ENCODE measurements at regions not wholly inside any gene's neighbourhood (a gene's known extent, or its start where the extent isn't known, plus 50 kb on each side); places are given as distances from the start of the nearest gene placed in this dataset.

- FAIRE-seq: no peak
- no TSS peak for BruUV-seq (replicated peaks)
- dilution Hi-C loops (cut with MboI; ENCODE audit: extremely low pct_ligation_motif_present, low sequenced_read_pairs): no loop called here
These were observed 90.2 kb upstream of the SOD3 start for GRCh38 chr4:24705016-24705753.

GRCh38 chr4:24713604-24714003, 81.8 kb upstream of the SOD3 start:
- Histone ChIP-seq H4K20me1 (replicated peaks; ENCODE audit: control insufficient read depth, extremely low read depth, insufficient read depth, low read length) (no peaks in the 10 kb centered on the region), H3K4me1 (ENCODE audit: control insufficient read depth, extremely low read depth, insufficient read depth, low read length) (no peaks in the 10 kb centered on the region), H3K27ac (ENCODE audit: insufficient read depth, low read depth, low read length) (no peak overlapping the region), H3K79me2 (ENCODE audit: control insufficient read depth, insufficient read depth, low read length) (no peaks in the 10 kb centered on the region), H2AFZ (ENCODE audit: low read depth, low read length) (no peak overlapping the region), H3K4me3 (replicated peaks in 1 of 3; ENCODE audit: insufficient read depth in 1 of 3, low read depth in 1 of 3, low read length in 3 of 3) (no peak overlapping the region), H3K9me1 (replicated peaks; ENCODE audit: control insufficient read depth, extremely low read depth, insufficient read depth, low read length) (no peaks in the 10 kb centered on the region), H3K27me3 (ENCODE audit: control insufficient read depth in 2 of 2, insufficient read depth in 2 of 2, low read length in 2 of 2) (no peaks in the 10 kb centered on the region), H3K4me2 (ENCODE audit: insufficient read depth, low read length) (no peak overlapping the region), H3K9ac (replicated peaks; ENCODE audit: extremely low read depth, insufficient read depth, low read length) (no peak overlapping the region), H3K9me3 (replicated peaks; ENCODE audit: control insufficient read depth, insufficient read depth, low read length) (no peaks in the 10 kb centered on the region), H3K36me3 (ENCODE audit: control insufficient read depth in 2 of 2, extremely low read depth in 1 of 2, insufficient read depth in 2 of 2, low read length in 2 of 2) (no peaks in the 10 kb centered on the region)
- TF ChIP-seq FOS (IDR thresholded peaks at IDR 0.05; ENCODE audit: borderline replicate concordance, insufficient read depth, low read length) (no peak), EZH2 (IDR thresholded peaks at IDR 0.05; ENCODE audit: borderline replicate concordance, low read depth, low read length, severe bottlenecking) (no peak), MYC (IDR thresholded peaks at IDR 0.05; ENCODE audit: low read depth, low read length) (no peak), JUN (IDR thresholded peaks at IDR 0.05; ENCODE audit: borderline replicate concordance, insufficient read depth, insufficient read length, low read depth) (no peak), POLR2A (IDR thresholded peaks at IDR 0.05; ENCODE audit: low read depth, low read length) (no peak), POLR2AphosphoS5 (IDR thresholded peaks at IDR 0.05; ENCODE audit: insufficient read depth, low read depth, low read length) (no peak), GATA2 (IDR thresholded peaks at IDR 0.05; ENCODE audit: insufficient read depth, insufficient read length, low read depth, low read length) (no peak), MAX (IDR thresholded peaks at IDR 0.05; ENCODE audit: insufficient read depth, insufficient read length) (no peak)
- TF ChIP-seq, protein P1, sequence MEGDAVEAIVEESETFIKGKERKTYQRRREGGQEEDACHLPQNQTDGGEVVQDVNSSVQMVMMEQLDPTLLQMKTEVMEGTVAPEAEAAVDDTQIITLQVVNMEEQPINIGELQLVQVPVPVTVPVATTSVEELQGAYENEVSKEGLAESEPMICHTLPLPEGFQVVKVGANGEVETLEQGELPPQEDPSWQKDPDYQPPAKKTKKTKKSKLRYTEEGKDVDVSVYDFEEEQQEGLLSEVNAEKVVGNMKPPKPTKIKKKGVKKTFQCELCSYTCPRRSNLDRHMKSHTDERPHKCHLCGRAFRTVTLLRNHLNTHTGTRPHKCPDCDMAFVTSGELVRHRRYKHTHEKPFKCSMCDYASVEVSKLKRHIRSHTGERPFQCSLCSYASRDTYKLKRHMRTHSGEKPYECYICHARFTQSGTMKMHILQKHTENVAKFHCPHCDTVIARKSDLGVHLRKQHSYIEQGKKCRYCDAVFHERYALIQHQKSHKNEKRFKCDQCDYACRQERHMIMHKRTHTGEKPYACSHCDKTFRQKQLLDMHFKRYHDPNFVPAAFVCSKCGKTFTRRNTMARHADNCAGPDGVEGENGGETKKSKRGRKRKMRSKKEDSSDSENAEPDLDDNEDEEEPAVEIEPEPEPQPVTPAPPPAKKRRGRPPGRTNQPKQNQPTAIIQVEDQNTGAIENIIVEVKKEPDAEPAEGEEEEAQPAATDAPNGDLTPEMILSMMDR (IDR thresholded peaks at IDR 0.05; ENCODE audit: extremely low read depth in 1 of 2, insufficient read depth in 1 of 2, low read depth in 1 of 2, low read length in 2 of 2): no peak
- ChIA-PET POLR2A (no interaction called here), CTCF (no interaction called here)
- BruUV-seq (replicated peaks): no TSS peak
- FAIRE-seq (no peak), DNase-seq (ENCODE audit: low read depth, low spot score) (no peak)
- intact Hi-C loops (cut with micrococcal nuclease): no loop called here
- dilution Hi-C loops (cut with MboI; ENCODE audit: extremely low pct_ligation_motif_present, low sequenced_read_pairs): no loop called here

More at GRCh38 chr4:24705016-24705753, 90.2 kb upstream of the SOD3 start:
- H3K27me3 ChIP-seq (ENCODE audit: control insufficient read depth in 2 of 2, insufficient read depth in 2 of 2, low read length in 2 of 2): no peaks in the 10 kb centered on the region
- no peak overlapping the region for H3K4me3 ChIP-seq (replicated peaks in 1 of 3; ENCODE audit: insufficient read depth in 1 of 3, low read depth in 1 of 3, low read length in 3 of 3)
- H3K79me2 ChIP-seq (ENCODE audit: control insufficient read depth, insufficient read depth, low read length): no peaks in the 10 kb centered on the region
- no peaks in the 10 kb centered on the region for H3K9me1 ChIP-seq (replicated peaks; ENCODE audit: control insufficient read depth, extremely low read depth, insufficient read depth, low read length)
- H3K4me2 ChIP-seq (ENCODE audit: insufficient read depth, low read length): no peak overlapping the region
- no peak for DNase-seq (ENCODE audit: low read depth, low spot score)
- intact Hi-C loops (cut with micrococcal nuclease): no loop called here
- ChIA-PET CTCF (interaction anchor here (1.2 kb wide), 1 partner anchor 28 kb away, joined by 3 read pairs; no protein-coding TSS in a partner anchor), POLR2A (no interaction called here)
- H3K36me3 ChIP-seq (ENCODE audit: control insufficient read depth in 2 of 2, extremely low read depth in 1 of 2, insufficient read depth in 2 of 2, low read length in 2 of 2): no peaks in the 10 kb centered on the region
- no peaks in the 10 kb centered on the region for H3K4me1 ChIP-seq (ENCODE audit: control insufficient read depth, extremely low read depth, insufficient read depth, low read length)
- H3K27ac ChIP-seq (ENCODE audit: insufficient read depth, low read depth, low read length): no peak overlapping the region
- TF ChIP-seq EZH2 (IDR thresholded peaks at IDR 0.05; ENCODE audit: borderline replicate concordance, low read depth, low read length, severe bottlenecking) (no peak), POLR2A (IDR thresholded peaks at IDR 0.05; ENCODE audit: low read depth, low read length) (no peak), FOS (IDR thresholded peaks at IDR 0.05; ENCODE audit: borderline replicate concordance, insufficient read depth, low read length) (no peak), POLR2AphosphoS5 (IDR thresholded peaks at IDR 0.05; ENCODE audit: insufficient read depth, low read depth, low read length) (no peak), MYC (IDR thresholded peaks at IDR 0.05; ENCODE audit: low read depth, low read length) (no peak)
- H3K9ac ChIP-seq (replicated peaks; ENCODE audit: extremely low read depth, insufficient read depth, low read length): no peak overlapping the region
- no peaks in the 10 kb centered on the region for H3K9me3 ChIP-seq (replicated peaks; ENCODE audit: control insufficient read depth, insufficient read depth, low read length)
- no peak overlapping the region for H2AFZ ChIP-seq (ENCODE audit: low read depth, low read length)
- no peaks in the 10 kb centered on the region for H4K20me1 ChIP-seq (replicated peaks; ENCODE audit: control insufficient read depth, extremely low read depth, insufficient read depth, low read length)

Measured in endothelial cell of umbilical vein (primary cell).